NB4 (cell line): ENCODE measurements at regions not wholly inside any gene's neighbourhood (a gene's known extent, or its start where the extent isn't known, plus 50 kb on each side); places are given as distances from the start of the nearest gene placed in this dataset.

ENCODE experiments used
- DNase-seq: peaks from one replicate; pipeline ENCODE4 v3.0.0; 2010; ENCODE audit warnings: low read depth
- H3K4me3 ChIP-seq: one replicate; pipeline ENCODE4 v1.5.1; 2011; ENCODE audit warnings: mild to moderate bottlenecking, low read depth, low read length, moderate library complexity
- CTCF ChIP-seq: IDR thresholded peaks from one replicate; pipeline ENCODE4 v1.5.1; 2012; ENCODE audit warnings: low read depth, low read length
- MAX ChIP-seq: IDR thresholded peaks from 2 replicates; pipeline ENCODE4 v1.6.1; 2011; ENCODE audit warnings: low read depth, low read length
- MYC ChIP-seq: IDR thresholded peaks from 2 replicates; pipeline ENCODE4 v1.6.1; 2011; ENCODE audit warnings: low read depth, low read length
- POLR2A ChIP-seq: IDR thresholded peaks from 2 replicates; pipeline ENCODE4 v1.6.1; 2011; ENCODE audit warnings: mild to moderate bottlenecking; ENCODE audit not compliant: insufficient read length; ENCODE audit errors: extremely low read depth

GRCh38 chr13:44137466-44137865, 236.2 kb upstream of the SERP2 start:
- TF ChIP-seq MYC, result no peak
- TF ChIP-seq POLR2A, result no peak
- TF ChIP-seq CTCF, result no peak
- no peak for TF ChIP-seq MAX
- DNase-seq, result no peak

GRCh38 chr13:44140146-44140545, 233.5 kb upstream of the SERP2 start:
- no peak overlapping the region for H3K4me3 ChIP-seq
- DNase-seq, result no peak
- no peak for TF ChIP-seq POLR2A
- no peak for TF ChIP-seq CTCF
- no peak for TF ChIP-seq MAX
- no peak for TF ChIP-seq MYC

More at GRCh38 chr13:44137466-44137865, 236.2 kb upstream of the SERP2 start:
- H3K4me3 ChIP-seq, result no peak overlapping the region

- peak; percentile 17 for DNase-seq
- TF ChIP-seq MAX, result no peak
- TF ChIP-seq MYC, result no peak
- no peak for TF ChIP-seq CTCF
- TF ChIP-seq POLR2A, result no peak
- peak overlapping the region; percentile 72 for H3K4me3 ChIP-seq
Observed at GRCh38 chr13:44140888-44141724, 232.5 kb upstream of the SERP2 start.

- peak; percentile 95 for DNase-seq
- H3K4me3 ChIP-seq, result peak overlapping the region; percentile 75
- peak; percentile 34; the same call in 1 of the 2 replicates for TF ChIP-seq MYC
- peak; percentile 96 for TF ChIP-seq POLR2A
- TF ChIP-seq MAX, result peak; percentile 63
- TF ChIP-seq CTCF, result no peak
Observed at GRCh38 chr13:44141725-44142539, 231.7 kb upstream of the SERP2 start.

- H3K4me3 ChIP-seq, result peak overlapping the region; percentile 75
- TF ChIP-seq POLR2A (no peak), MYC (no peak)
- no peak for DNase-seq
Observed at GRCh38 chr13:44142540-44142867, 231.1 kb upstream of the SERP2 start.

GRCh38 chr13:44142941-44143665, 230.5 kb upstream of the SERP2 start:
- TF ChIP-seq MAX (no peak), POLR2A (no peak)
- H3K4me3 ChIP-seq, result peak overlapping the region; percentile 75
- DNase-seq, result no peak
